HG03521 (cell line): ENCODE measurements at regions not wholly inside any gene's neighbourhood (a gene's known extent, or its start where the extent isn't known, plus 50 kb on each side); places are given as distances from the start of the nearest gene placed in this dataset.

Experiments
- ATAC-seq: cut with Tn5 transposase; IDR thresholded peaks from one replicate; pipeline ENCODE4 v1.9.1; 2021; ENCODE audit warnings: mild to moderate bottlenecking, moderate library complexity; ENCODE audit not compliant: unreplicated experiment

DNA sequence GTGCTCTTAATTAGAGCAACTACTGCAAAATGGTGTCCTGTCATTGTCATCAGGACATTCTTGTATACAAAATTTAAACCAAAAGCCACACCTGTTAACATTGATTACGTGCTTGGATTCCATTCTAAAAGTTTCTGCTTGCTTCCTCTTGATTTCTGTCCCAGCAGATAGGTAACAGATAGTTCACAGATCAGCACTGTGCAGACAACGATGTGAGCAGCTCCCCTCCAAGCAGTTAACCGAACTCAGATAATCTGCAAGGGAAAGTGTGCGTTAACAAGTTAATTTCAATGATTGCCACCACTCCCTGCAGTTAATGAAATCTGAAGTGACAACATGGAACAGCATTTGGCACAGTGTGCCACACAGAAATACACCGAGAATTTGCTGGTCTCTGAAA, 54.4 kb upstream of the RELL1 start:
- no peak for ATAC-seq

DNA sequence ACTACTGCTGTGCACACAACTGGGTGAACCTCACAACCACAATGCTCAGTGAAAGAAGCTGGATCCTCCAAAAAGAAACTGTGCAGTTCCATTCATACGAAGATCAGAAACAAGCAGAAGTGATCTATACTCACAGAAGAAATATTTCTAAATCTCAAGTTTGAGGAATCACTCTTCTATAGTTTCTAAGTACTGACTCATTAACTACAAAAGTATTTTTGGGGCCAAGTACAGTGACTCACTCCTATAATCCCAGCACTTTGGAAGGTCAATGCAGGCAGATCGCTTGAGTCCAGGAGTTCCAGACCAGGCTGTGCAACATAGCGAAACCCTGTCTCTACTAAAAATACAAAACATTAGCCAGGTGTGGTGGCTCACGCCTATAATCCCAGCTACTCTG, 51.3 kb upstream of the RELL1 start:
- ATAC-seq: no peak
